OCI-LY7 (cell line): ENCODE measurements at regions not wholly inside any gene's neighbourhood (a gene's known extent, or its start where the extent isn't known, plus 50 kb on each side); places are given as distances from the start of the nearest gene placed in this dataset.

Source experiments
- CTCF ChIP-seq: fragments of 200-600 bp; sonication (generic); conservative IDR thresholded peaks from 2 replicates; pipeline ENCODE4 v1.5.1; 2014; ENCODE audit warnings: mild to moderate bottlenecking, antibody characterized with exemption, low read length, moderate library complexity, mixed read lengths
- EZH2phosphoT487 ChIP-seq: fragments of 200-600 bp; sonication (generic); IDR thresholded peaks from 2 replicates; pipeline ENCODE4 v1.6.1; 2018; ENCODE audit warnings: low read depth, borderline replicate concordance, mild to moderate bottlenecking, mixed run types, antibody characterized with exemption, low read length, moderate library complexity, mixed read lengths

GRCh38 chr5:149433524-149434131, 54.5 kb upstream of the IL17B start:
- TF ChIP-seq CTCF (no peak), EZH2phosphoT487 (no peak)
